MM.1S (cell line): ENCODE measurements at regions not wholly inside any gene's neighbourhood (a gene's known extent, or its start where the extent isn't known, plus 50 kb on each side); places are given as distances from the start of the nearest gene placed in this dataset.

Experiments
- DNase-seq: peaks from one replicate; pipeline ENCODE4 v3.0.0-alpha.2; 2015
- H2AFZ ChIP-seq: fragments of 300-600 bp; sonication (generic); 2 replicates; pipeline ENCODE4 v1.6.0; 2016; ENCODE audit warnings: antibody characterized with exemption, low read length
- H3F3A ChIP-seq: fragments of 300-600 bp; sonication (generic); 2 replicates; pipeline ENCODE4 v1.6.1; 2016; ENCODE audit warnings: mild to moderate bottlenecking, antibody characterized with exemption, low read length, moderate library complexity, mixed read lengths; ENCODE audit not compliant: insufficient read depth
- H3K27ac ChIP-seq: fragments of 300-600 bp; sonication (generic); 2 replicates; pipeline ENCODE4 v1.5.1; 2016; ENCODE audit warnings: mild to moderate bottlenecking, low read length
- H3K27me3 ChIP-seq: fragments of 300-600 bp; sonication (generic); replicated peaks from 2 replicates; pipeline ENCODE4 v1.6.0; 2016; ENCODE audit warnings: low read length; ENCODE audit not compliant: insufficient read depth
- H3K36me3 ChIP-seq: fragments of 300-600 bp; sonication (generic); replicated peaks from 2 replicates; pipeline ENCODE4 v1.6.1; 2016; ENCODE audit warnings: mild to moderate bottlenecking, low read length, mixed read lengths; ENCODE audit not compliant: insufficient read depth
- H3K4me1 ChIP-seq: fragments of 300-600 bp; sonication (generic); 2 replicates; pipeline ENCODE4 v1.6.1; 2016; ENCODE audit warnings: low read length, mixed read lengths
- H3K4me2 ChIP-seq: fragments of 300-600 bp; sonication (generic); 2 replicates; pipeline ENCODE4 v1.6.0; 2016; ENCODE audit warnings: low read depth, low read length
- H3K4me3 ChIP-seq: fragments of 300-600 bp; sonication (generic); 2 replicates; pipeline ENCODE4 v1.5.1; 2016; ENCODE audit warnings: low read length, mixed read lengths
- H3K79me2 ChIP-seq: fragments of 300-600 bp; sonication (generic); 2 replicates; pipeline ENCODE4 v1.6.1; 2016; ENCODE audit warnings: mixed run types, low read length, mixed read lengths
- H3K9ac ChIP-seq: fragments of 300-600 bp; sonication (generic); 2 replicates; pipeline ENCODE4 v1.6.1; 2016; ENCODE audit warnings: low read length, mixed read lengths
- H3K9me2 ChIP-seq: fragments of 300-600 bp; sonication (generic); replicated peaks from 2 replicates; pipeline ENCODE4 v1.6.1; 2016; ENCODE audit warnings: mild to moderate bottlenecking, low read length, mixed read lengths; ENCODE audit not compliant: insufficient read depth
- H3K9me3 ChIP-seq: fragments of 300-600 bp; sonication (generic); replicated peaks from 2 replicates; pipeline ENCODE4 v1.6.1; 2016; ENCODE audit warnings: mild to moderate bottlenecking, low read length, mixed read lengths; ENCODE audit not compliant: insufficient read depth
- H4K20me1 ChIP-seq: fragments of 300-600 bp; sonication (generic); 2 replicates; pipeline ENCODE4 v1.6.1; 2016; ENCODE audit warnings: mild to moderate bottlenecking, low read length, moderate library complexity, mixed read lengths; ENCODE audit not compliant: insufficient read depth
- EZH2 ChIP-seq: fragments of 300-600 bp; sonication (generic); optimal IDR thresholded peaks from 2 replicates; pipeline ENCODE3; 2017; ENCODE audit warnings: low read depth, mild to moderate bottlenecking, antibody characterized with exemption, low read length, mixed read lengths
- EZH2phosphoT487 ChIP-seq: fragments of 300-600 bp; sonication (generic); IDR thresholded peaks from 2 replicates; pipeline ENCODE4 v1.6.1; 2018; ENCODE audit warnings: antibody characterized with exemption, low read length
- TF ChIP-seq, protein P1 (sequence below): fragments of 300-600 bp; sonication (generic); IDR thresholded peaks from 2 replicates; pipeline ENCODE4 v1.5.1; 2016; ENCODE audit warnings: antibody characterized with exemption, low read length, mixed read lengths

DNA sequence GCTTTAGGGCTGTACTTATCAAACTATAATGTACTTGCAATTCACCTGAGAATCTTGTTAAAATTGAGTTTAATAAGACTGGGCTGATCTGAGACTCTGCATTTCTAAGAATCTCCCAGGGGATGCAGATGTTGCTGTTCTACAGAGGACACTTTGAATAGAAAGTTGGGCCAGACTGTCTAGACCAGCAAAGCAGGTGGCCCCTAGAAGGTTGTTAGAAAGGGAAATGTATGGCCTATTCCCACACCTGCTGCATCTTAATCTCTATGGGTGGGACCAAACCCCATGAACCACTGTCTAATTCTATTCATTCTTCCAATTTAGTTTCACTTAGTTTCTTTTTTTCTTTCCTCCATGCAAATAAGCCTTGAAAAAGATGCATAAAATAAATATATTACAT, 413.2 kb upstream of the TECRL start:
- no peaks in the 10 kb centered on the region for H3K9me3 ChIP-seq
- no peak overlapping the region for H3K4me2 ChIP-seq

DNA sequence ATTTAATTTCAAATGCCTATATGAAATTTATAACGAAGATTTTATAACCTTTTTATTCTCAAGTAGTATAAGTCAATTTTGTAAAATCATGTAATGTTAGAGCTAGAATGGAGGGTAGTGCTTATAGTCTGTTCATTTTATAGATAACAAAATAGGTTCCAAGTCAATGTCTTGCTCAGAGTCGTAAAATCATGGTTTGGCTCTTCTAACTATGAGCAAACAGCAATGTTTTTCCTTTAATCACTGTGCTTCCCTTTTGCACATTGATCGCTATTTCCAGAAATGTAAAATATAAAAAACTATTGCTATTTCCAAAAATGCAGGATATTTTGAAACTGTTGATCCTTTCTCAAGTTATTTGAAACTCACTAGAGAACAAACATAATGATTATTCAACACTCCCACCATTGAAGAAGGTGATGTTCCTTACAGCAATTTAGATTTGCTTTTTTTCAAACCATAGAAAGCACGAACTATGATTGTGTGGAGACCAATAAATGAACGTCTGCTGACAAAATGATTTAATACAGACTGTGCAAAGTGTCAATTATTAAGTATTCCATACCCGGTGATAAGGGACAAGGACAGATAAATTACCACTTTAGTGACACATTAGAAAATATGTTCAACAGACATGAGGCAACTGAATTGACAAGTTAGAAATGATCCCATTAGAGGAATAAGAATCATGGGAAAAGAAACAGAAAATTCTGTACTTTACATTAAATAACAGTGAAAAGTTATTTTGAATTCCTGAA, 412.1 kb upstream of the TECRL start:
- no peaks in the 10 kb centered on the region for H3K27me3 ChIP-seq
- DNase-seq, result no peak
- H3F3A ChIP-seq, result no peaks in the 10 kb centered on the region
- no peak overlapping the region for H3K9ac ChIP-seq
- H2AFZ ChIP-seq, result no peak overlapping the region
- TF ChIP-seq EZH2 (no peak), EZH2phosphoT487 (no peak)
- TF ChIP-seq, protein P1, sequence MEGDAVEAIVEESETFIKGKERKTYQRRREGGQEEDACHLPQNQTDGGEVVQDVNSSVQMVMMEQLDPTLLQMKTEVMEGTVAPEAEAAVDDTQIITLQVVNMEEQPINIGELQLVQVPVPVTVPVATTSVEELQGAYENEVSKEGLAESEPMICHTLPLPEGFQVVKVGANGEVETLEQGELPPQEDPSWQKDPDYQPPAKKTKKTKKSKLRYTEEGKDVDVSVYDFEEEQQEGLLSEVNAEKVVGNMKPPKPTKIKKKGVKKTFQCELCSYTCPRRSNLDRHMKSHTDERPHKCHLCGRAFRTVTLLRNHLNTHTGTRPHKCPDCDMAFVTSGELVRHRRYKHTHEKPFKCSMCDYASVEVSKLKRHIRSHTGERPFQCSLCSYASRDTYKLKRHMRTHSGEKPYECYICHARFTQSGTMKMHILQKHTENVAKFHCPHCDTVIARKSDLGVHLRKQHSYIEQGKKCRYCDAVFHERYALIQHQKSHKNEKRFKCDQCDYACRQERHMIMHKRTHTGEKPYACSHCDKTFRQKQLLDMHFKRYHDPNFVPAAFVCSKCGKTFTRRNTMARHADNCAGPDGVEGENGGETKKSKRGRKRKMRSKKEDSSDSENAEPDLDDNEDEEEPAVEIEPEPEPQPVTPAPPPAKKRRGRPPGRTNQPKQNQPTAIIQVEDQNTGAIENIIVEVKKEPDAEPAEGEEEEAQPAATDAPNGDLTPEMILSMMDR, result no peak
- H3K4me3 ChIP-seq, result no peak overlapping the region
- no peaks in the 10 kb centered on the region for H4K20me1 ChIP-seq
- no peaks in the 10 kb centered on the region for H3K9me2 ChIP-seq
- H3K9me3 ChIP-seq, result no peaks in the 10 kb centered on the region
- no peak overlapping the region for H3K4me2 ChIP-seq
- no peaks in the 10 kb centered on the region for H3K36me3 ChIP-seq
- no peaks in the 10 kb centered on the region for H3K4me1 ChIP-seq
- no peak overlapping the region for H3K27ac ChIP-seq
- no peaks in the 10 kb centered on the region for H3K79me2 ChIP-seq

More for the DNA sequence above, 413.2 kb upstream of the TECRL start:
- H3K27ac ChIP-seq, result no peak overlapping the region
- H3K36me3 ChIP-seq, result no peaks in the 10 kb centered on the region
- no peak overlapping the region for H3K4me3 ChIP-seq
- H3K79me2 ChIP-seq, result no peaks in the 10 kb centered on the region
- no peak overlapping the region for H2AFZ ChIP-seq
- H4K20me1 ChIP-seq, result no peaks in the 10 kb centered on the region
- H3F3A ChIP-seq, result no peaks in the 10 kb centered on the region
- TF ChIP-seq EZH2 (no peak), EZH2phosphoT487 (no peak)
- TF ChIP-seq, protein P1, result no peak
- no peak for DNase-seq
- H3K9ac ChIP-seq, result no peak overlapping the region
- H3K9me2 ChIP-seq, result no peaks in the 10 kb centered on the region
- H3K4me1 ChIP-seq, result no peaks in the 10 kb centered on the region
- H3K27me3 ChIP-seq, result no peaks in the 10 kb centered on the region

DNA sequence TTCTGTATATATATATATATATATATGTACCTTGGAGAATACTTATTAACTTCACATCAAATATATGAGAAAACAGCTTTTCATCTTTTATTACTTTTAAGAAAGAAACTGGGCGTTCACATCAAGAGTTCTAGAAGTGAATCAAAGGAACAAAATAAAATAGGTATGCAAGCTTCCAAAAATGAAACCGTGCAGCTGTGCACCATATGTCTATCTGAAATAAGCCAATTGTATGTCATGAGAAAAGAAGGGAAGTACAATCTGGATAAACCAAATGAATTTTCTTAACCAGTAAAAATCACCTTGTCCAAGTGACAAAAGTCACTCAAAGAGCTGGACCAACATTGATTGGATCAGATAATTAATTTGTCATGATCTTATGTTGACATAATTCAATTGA, 405.4 kb upstream of the TECRL start:
- H3K4me1 ChIP-seq, result no peaks in the 10 kb centered on the region
- no peak overlapping the region for H2AFZ ChIP-seq
- H3K9me3 ChIP-seq, result no peaks in the 10 kb centered on the region
- H3K9me2 ChIP-seq, result no peaks in the 10 kb centered on the region
- no peak for DNase-seq
- H3K27me3 ChIP-seq, result no peaks in the 10 kb centered on the region
- no peak overlapping the region for H3K4me3 ChIP-seq
- H3F3A ChIP-seq, result no peaks in the 10 kb centered on the region
- H4K20me1 ChIP-seq, result no peaks in the 10 kb centered on the region
- TF ChIP-seq, protein P1, result no peak
- TF ChIP-seq EZH2phosphoT487 (no peak), EZH2 (no peak)
- no peaks in the 10 kb centered on the region for H3K36me3 ChIP-seq
- no peak overlapping the region for H3K9ac ChIP-seq
- H3K27ac ChIP-seq, result no peak overlapping the region
- H3K4me2 ChIP-seq, result no peak overlapping the region
- H3K79me2 ChIP-seq, result no peaks in the 10 kb centered on the region
